Adipocyte (in vitro differentiated cells): ENCODE measurements at regions not wholly inside any gene's neighbourhood (a gene's known extent, or its start where the extent isn't known, plus 50 kb on each side); places are given as distances from the start of the nearest gene placed in this dataset.
"Not testable (repeated sequence)": the region's sequence is repeated elsewhere in the genome, so short reads cannot be mapped to it uniquely, and the experiment has no call there.

Source experiments
- DNase-seq: peaks from one replicate; pipeline ENCODE4 v3.0.0-alpha.2; 2015; ENCODE audit warnings: low read depth
- H3K27me3 ChIP-seq: replicated peaks from 2 replicates; pipeline ENCODE4 v1.7.0; 2013; ENCODE audit warnings: mild to moderate bottlenecking, low read length, moderate library complexity; ENCODE audit not compliant: control insufficient read depth, insufficient read depth
- H3K36me3 ChIP-seq: 2 replicates; pipeline ENCODE4 v1.7.0; 2013; ENCODE audit warnings: low read length, mild to moderate bottlenecking, moderate library complexity; ENCODE audit not compliant: control insufficient read depth, insufficient read depth, severe bottlenecking
- H3K4me1 ChIP-seq: 2 replicates; pipeline ENCODE4 v1.7.0; 2013; ENCODE audit warnings: mild to moderate bottlenecking, low read length, moderate library complexity; ENCODE audit not compliant: control insufficient read depth, insufficient read depth
- H3K4me3 ChIP-seq: 2 replicates; pipeline ENCODE4 v1.7.0; 2013; ENCODE audit warnings: mild to moderate bottlenecking, low read length, moderate library complexity
- H3K9ac ChIP-seq: 2 replicates; pipeline ENCODE4 v1.7.0; 2013; ENCODE audit warnings: mild to moderate bottlenecking, low read length, moderate library complexity
- H3K9me3 ChIP-seq: 2 replicates; pipeline ENCODE4 v1.7.0; 2013; ENCODE audit warnings: mild to moderate bottlenecking, low read length, moderate library complexity; ENCODE audit not compliant: control insufficient read depth

DNA sequence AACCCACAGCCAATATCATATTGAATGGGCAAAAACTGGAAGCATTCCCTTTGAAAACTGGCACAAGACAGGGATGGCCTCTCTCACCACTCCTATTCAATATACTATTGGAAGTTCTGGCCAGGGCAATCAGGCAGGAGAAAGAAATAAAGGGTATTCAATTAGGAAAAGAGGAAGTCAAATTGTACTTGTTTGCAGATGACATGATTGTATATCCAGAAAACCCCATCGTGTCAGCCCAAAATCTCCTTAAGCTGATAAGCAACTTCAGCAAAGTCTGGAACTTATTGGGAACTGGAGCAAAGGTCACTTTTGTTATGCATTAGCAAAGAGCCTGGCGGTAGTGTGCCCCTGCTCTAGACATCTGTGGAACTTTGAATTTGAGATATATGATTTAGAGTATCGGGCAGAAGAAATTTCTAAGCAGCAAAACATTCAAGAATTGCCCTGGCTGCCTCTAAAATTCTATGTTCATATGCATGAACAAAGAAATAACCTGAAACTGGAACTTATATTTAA, 53.4 kb upstream of the PSMA1 start:
- not testable (repeated sequence) for H3K9ac ChIP-seq, H3K27me3 ChIP-seq, H3K36me3 ChIP-seq, H3K4me3 ChIP-seq, DNase-seq, H3K4me1 ChIP-seq, H3K9me3 ChIP-seq

DNA sequence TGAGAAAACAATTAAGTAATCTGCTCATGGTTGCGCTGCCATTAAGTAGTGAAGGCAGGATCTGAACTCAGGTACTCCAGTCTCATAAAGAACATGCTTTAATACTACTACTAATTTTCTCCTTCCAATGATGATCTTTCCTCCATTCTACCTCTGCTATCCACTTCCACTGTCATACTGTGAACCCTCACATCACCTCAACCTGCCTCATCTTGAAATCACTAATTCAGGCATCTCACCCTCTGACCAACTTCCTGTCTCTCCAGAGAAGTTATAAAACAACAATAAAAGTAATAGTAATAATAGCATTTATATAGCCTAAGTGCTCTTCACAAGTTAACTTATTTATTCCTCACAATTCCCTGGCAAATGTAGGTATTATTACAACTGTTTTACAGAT, 57.1 kb upstream of the PSMA1 start:
- Histone ChIP-seq H3K27me3 (no peaks in the 10 kb centered on the region), H3K9ac (no peak overlapping the region), H3K36me3 (no peaks in the 10 kb centered on the region), H3K4me1 (no peaks in the 10 kb centered on the region), H3K9me3 (no peaks in the 10 kb centered on the region), H3K4me3 (no peak overlapping the region)
- no peak for DNase-seq

DNA sequence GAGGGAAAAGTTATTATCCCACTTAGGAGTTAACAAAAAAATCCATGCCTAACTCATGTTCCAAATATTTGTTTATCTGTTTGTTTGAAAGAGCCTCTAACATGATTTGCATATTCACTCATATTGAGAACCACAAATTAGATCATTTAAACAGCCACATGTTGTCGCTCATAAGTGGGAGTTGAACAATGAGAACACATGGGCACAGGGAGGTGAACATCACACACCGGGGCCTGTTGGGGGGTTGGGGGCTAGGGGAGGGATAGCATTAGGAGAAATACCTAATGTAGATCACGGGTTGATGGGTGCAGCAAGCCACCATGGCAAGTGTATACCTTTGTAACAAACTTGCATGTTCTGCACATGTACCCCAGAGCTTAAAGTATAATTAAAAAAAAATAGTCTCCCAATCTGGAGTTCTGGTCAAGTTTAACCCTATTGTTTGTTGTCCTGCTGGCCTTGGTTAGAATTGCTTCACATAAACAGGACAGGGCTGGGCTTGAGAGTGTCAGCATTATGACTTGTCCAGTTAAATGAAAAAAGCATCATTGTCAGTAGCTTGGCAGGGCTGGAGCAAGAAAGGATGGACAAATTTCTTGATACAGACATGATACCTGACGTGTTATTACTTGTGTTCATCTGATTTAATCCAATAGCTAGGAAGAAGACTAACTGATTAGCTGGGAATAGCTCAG, 57.8 kb upstream of the PSMA1 start:
- Histone ChIP-seq H3K9ac (no peak overlapping the region), H3K27me3 (no peaks in the 10 kb centered on the region), H3K4me3 (no peak overlapping the region), H3K4me1 (no peaks in the 10 kb centered on the region), H3K36me3 (no peaks in the 10 kb centered on the region), H3K9me3 (no peaks in the 10 kb centered on the region)
- DNase-seq, result no peak

- Histone ChIP-seq H3K27me3 (no peaks in the 10 kb centered on the region), H3K9me3 (no peaks in the 10 kb centered on the region), H3K36me3 (no peaks in the 10 kb centered on the region), H3K4me3 (no peak overlapping the region), H3K9ac (no peak overlapping the region), H3K4me1 (no peaks in the 10 kb centered on the region)
- peak; percentile 4 for DNase-seq
Measured at GRCh38 chr11:14578541-14578956, 58.4 kb upstream of the PSMA1 start.

GRCh38 chr11:14579646-14580045, 59.5 kb upstream of the PSMA1 start:
- H3K27me3 ChIP-seq, result no peaks in the 10 kb centered on the region
- DNase-seq, result no peak

GRCh38 chr11:14582793-14583192, 60.8 kb upstream of the PDE3B start:
- no peaks in the 10 kb centered on the region for H3K9me3 ChIP-seq
- H3K36me3 ChIP-seq, result no peaks in the 10 kb centered on the region
- no peak overlapping the region for H3K9ac ChIP-seq
- no peak overlapping the region for H3K4me3 ChIP-seq
- DNase-seq, result no peak
- H3K27me3 ChIP-seq, result no peaks in the 10 kb centered on the region
- peaks cover 13% of the 10 kb centered on the region for H3K4me1 ChIP-seq

More at GRCh38 chr11:14579646-14580045, 59.5 kb upstream of the PSMA1 start:
- Histone ChIP-seq H3K36me3 (no peaks in the 10 kb centered on the region), H3K9me3 (no peaks in the 10 kb centered on the region), H3K9ac (no peak overlapping the region), H3K4me3 (no peak overlapping the region), H3K4me1 (peaks cover 2% of the 10 kb centered on the region)

- Histone ChIP-seq H3K9ac (no peak overlapping the region), H3K4me1 (peaks cover 13% of the 10 kb centered on the region), H3K9me3 (no peaks in the 10 kb centered on the region), H3K4me3 (no peak overlapping the region), H3K27me3 (no peaks in the 10 kb centered on the region), H3K36me3 (no peaks in the 10 kb centered on the region)
- peak; percentile 1 for DNase-seq
Measured at GRCh38 chr11:14583252-14584034, 60.2 kb upstream of the PDE3B start.

DNA sequence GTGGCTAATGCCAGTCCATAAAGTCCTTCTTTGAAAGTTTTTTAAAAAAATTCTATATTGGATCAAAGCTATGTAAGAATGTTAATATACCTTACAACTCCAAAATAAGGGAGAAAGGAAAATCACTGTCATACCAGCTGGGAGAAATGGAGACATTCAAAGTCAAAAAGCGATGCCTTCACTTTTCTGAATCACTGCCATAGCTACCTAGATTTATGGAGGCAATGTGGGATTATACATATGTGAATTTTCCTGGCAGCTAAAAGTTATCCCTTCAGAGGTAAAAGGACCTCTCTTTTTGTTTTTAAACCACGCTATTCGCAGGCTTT, 59.6 kb upstream of the PDE3B start:
- DNase-seq, result no peak
- Histone ChIP-seq H3K4me3 (no peak overlapping the region), H3K9ac (no peak overlapping the region), H3K36me3 (no peaks in the 10 kb centered on the region), H3K9me3 (no peaks in the 10 kb centered on the region), H3K27me3 (no peaks in the 10 kb centered on the region), H3K4me1 (peaks cover 13% of the 10 kb centered on the region)

DNA sequence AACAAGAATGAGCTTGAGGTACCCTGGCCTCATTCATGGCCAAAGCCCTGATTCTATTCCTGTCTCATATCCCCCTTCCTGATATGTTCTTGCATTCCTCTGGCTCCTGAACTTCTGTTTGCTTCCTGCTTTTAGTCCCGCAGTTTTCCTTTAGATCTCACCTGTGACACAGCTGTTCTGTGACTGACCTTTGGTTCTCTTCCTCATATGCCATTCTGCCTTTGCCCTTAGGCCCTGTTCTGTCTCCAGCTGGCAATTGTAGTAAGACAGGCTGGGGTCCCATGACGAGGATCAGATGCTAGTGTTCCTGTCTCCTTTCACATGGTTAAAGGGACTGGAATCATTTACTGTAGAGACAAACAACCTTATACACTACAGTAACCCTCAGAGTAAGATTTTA, 59.0 kb upstream of the PDE3B start:
- Histone ChIP-seq H3K36me3 (no peaks in the 10 kb centered on the region), H3K9ac (peak overlapping the region; percentile 61), H3K4me3 (no peak overlapping the region), H3K27me3 (no peaks in the 10 kb centered on the region), H3K4me1 (peaks cover 13% of the 10 kb centered on the region), H3K9me3 (no peaks in the 10 kb centered on the region)
- no peak for DNase-seq

DNA sequence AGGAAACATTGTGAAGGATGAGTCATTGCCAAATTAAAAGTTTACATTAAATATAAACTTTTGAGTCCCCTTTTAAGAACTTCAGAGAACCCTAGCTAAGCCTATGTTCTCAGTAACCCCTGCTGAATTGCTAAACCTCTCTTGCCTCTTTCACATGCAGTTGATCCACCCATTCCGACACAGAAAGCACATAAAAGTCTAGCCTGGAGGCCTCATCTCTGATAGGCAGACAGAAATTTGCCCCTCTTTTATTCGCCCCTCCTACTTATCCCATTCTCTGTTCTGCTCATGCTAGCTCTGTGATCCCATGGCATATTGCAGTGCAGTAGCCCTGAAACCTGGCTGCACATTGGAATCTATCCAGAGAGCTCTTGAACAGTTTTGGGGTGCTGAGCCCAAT, 58.2 kb upstream of the PDE3B start:
- Histone ChIP-seq H3K9me3 (no peaks in the 10 kb centered on the region), H3K4me3 (no peak overlapping the region), H3K9ac (peak overlapping the region; percentile 61), H3K36me3 (no peaks in the 10 kb centered on the region), H3K4me1 (peaks cover 13% of the 10 kb centered on the region), H3K27me3 (no peaks in the 10 kb centered on the region)
- DNase-seq, result no peak

GRCh38 chr11:14587258-14587657, 56.3 kb upstream of the PDE3B start:
- Histone ChIP-seq H3K4me3 (no peak overlapping the region), H3K4me1 (peaks cover 13% of the 10 kb centered on the region), H3K9ac (peak overlapping the region; percentile 37), H3K9me3 (no peaks in the 10 kb centered on the region), H3K36me3 (no peaks in the 10 kb centered on the region), H3K27me3 (no peaks in the 10 kb centered on the region)
- no peak for DNase-seq
